HG02970 (cell line): ENCODE measurements at regions not wholly inside any gene's neighbourhood (a gene's known extent, or its start where the extent isn't known, plus 50 kb on each side); places are given as distances from the start of the nearest gene placed in this dataset.

Source experiments
- ATAC-seq: cut with Tn5 transposase; IDR thresholded peaks from one replicate; pipeline ENCODE4 v1.9.1; 2021; ENCODE audit warnings: mild to moderate bottlenecking, moderate library complexity, moderate number of reproducible peaks; ENCODE audit not compliant: unreplicated experiment, low FRiP score

DNA sequence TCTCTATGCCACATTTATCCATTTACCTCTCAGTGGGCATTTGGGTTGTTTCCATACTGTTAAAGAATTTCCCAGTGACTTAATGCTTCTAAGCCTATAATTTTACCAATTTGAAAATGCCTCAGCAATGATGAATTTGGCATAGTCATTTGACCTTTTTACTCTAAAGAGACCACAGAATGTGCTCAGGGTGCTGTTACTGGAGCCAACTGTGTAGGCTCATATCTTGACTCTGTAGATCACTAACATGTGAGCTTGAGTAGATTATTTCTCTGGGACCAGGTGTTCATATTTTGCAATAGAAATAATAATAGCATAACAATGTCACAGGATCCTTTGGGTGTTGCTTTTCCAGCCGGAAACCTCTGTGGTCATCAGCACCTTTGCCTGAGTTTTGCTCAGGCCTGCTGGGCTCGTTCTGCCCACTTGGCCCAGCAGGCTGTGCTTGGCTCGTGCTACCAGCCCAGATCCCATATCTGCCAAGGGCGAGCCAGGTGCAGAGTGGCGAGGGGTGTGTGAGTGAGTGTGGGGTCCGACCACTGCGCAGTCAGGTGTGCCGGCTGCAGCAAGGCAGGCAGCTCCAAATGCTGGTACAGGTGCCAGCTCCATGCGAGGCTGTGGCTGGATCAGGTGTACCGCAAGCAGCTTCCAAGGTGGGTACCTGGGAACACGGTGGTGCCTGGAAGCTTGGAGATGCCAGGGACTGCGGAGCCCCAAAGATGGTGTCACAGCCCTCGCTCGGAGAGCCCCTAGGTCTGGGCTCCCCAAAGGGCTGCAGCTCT, 70.6 kb upstream of the ANK2 start:
- no peak for ATAC-seq

DNA sequence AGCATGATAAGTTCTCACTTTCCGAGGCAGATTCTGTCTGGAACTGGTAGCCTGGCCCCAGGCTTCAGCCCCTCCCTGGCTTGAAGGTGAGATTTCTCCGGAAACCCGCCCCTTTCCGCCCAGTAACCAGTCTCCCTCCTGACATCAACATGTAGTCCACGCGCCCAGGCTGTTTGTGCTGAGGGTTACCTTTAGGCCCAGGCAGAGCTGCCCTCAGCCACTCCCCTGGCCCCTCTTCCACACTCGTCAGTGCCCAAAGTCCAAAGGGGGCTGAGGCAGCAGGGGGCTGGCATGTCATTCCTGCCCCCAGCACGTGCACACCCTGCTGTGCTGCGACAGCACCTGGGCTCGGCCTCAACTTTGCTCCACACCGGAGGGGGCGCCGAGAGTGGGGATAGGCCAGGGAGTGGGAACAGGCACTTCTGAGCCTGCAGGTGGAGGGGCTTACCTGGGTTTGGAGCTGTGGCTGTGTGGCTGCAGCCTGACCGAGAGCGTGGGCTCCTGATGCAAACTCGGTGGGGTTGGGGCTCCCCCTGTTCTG, 69.5 kb upstream of the ANK2 start:
- ATAC-seq: no peak

GRCh38 chr4:112982680-112983079, 66.8 kb upstream of the ANK2 start:
- ATAC-seq: no peak

- ATAC-seq: no peak
These were observed 54.6 kb upstream of the ANK2 start for GRCh38 chr4:112994732-112995464.
